Keratinocyte (primary cell): ENCODE measurements at regions not wholly inside any gene's neighbourhood (a gene's known extent, or its start where the extent isn't known, plus 50 kb on each side); places are given as distances from the start of the nearest gene placed in this dataset.

Experiments used
- DNase-seq: peaks from one replicate; pipeline ENCODE4 v3.0.0-alpha.2; 2011; ENCODE audit warnings: low read depth, missing footprints, low spot score
- FAIRE-seq: peaks from 2 replicates; lab custom pipeline; 2011; peaks lifted over from hg19 to GRCh38; lab: Jason Lieb, UNC
- H2AFZ ChIP-seq: 2 replicates; pipeline ENCODE4 v1.6.0; 2012; ENCODE audit warnings: low read length, control low read depth, inconsistent platforms; ENCODE audit not compliant: control insufficient read depth
- H3K27ac ChIP-seq: 2 replicates; pipeline ENCODE4 v1.5.1; 2011; ENCODE audit warnings: low read length; ENCODE audit not compliant: control insufficient read depth, insufficient read depth
- H3K27me3 ChIP-seq: 3 replicates; pipeline ENCODE4 v1.6.0; 2011; ENCODE audit warnings: low read length; ENCODE audit not compliant: control insufficient read depth, insufficient read depth; ENCODE audit errors: extremely low read depth
- H3K36me3 ChIP-seq, 2 experiments: 2 replicates in 1 of 2; 3 replicates in 1 of 2; pipeline ENCODE4 v1.5.1; 2011; ENCODE audit warnings: low read length in 2 of 2, mild to moderate bottlenecking in 1 of 2; ENCODE audit not compliant: control insufficient read depth in 2 of 2, insufficient read depth in 2 of 2; ENCODE audit errors: extremely low read depth in 1 of 2
- H3K4me1 ChIP-seq: 3 replicates; pipeline ENCODE4 v1.5.1; 2011; ENCODE audit warnings: low read length; ENCODE audit not compliant: control insufficient read depth, insufficient read depth; ENCODE audit errors: extremely low read depth
- H3K4me2 ChIP-seq: 3 replicates; pipeline ENCODE4 v1.6.0; 2011; ENCODE audit warnings: low read depth, low read length; ENCODE audit not compliant: control insufficient read depth, insufficient read depth; ENCODE audit errors: extremely low read depth
- H3K4me3 ChIP-seq, 3 experiments: fragments of 200-600 bp in 1 of 3; sonication (generic) in 1 of 3; 2 replicates in 2 of 3; 3 replicates in 1 of 3; pipeline ENCODE4 v1.5.1; 2011 to 2016; ENCODE audit warnings: low read length in 3 of 3, mild to moderate bottlenecking in 3 of 3, control low read depth in 2 of 3, inconsistent platforms in 1 of 3, low read depth in 1 of 3, mixed read lengths in 1 of 3, mixed run types in 1 of 3, moderate library complexity in 1 of 3; ENCODE audit not compliant: control insufficient read depth in 2 of 3, insufficient read depth in 2 of 3; ENCODE audit errors: extremely low read depth in 1 of 3
- H3K79me2 ChIP-seq: 2 replicates; pipeline ENCODE4 v1.6.0; 2012; ENCODE audit warnings: low read length; ENCODE audit not compliant: control insufficient read depth, insufficient read depth
- H3K9ac ChIP-seq: 3 replicates; pipeline ENCODE4 v1.6.0; 2011; ENCODE audit warnings: low read length; ENCODE audit not compliant: control insufficient read depth, insufficient read depth; ENCODE audit errors: extremely low read depth
- H3K9me1 ChIP-seq: 3 replicates; pipeline ENCODE4 v1.6.0; 2011; ENCODE audit warnings: low read length; ENCODE audit not compliant: control insufficient read depth, insufficient read depth; ENCODE audit errors: extremely low read depth
- H3K9me3 ChIP-seq: 2 replicates; pipeline ENCODE4 v1.5.1; 2012; ENCODE audit warnings: low read depth, low read length; ENCODE audit not compliant: control insufficient read depth
- H4K20me1 ChIP-seq: 3 replicates; pipeline ENCODE4 v1.6.0; 2011; ENCODE audit warnings: low read length; ENCODE audit not compliant: control insufficient read depth, insufficient read depth; ENCODE audit errors: extremely low read depth
- EZH2 ChIP-seq: IDR thresholded peaks from one replicate; pipeline ENCODE4 v1.6.1; 2012; ENCODE audit warnings: inconsistent platforms, mild to moderate bottlenecking, low read length, moderate library complexity
- dilution Hi-C: fragments of 300-500 bp; cut with MboI; formaldehyde crosslinking; loops from one replicate; pipeline ENCODE4 v1.7.0; 2020; ENCODE audit warnings: low sequenced_read_pairs; ENCODE audit not compliant: extremely low pct_ligation_motif_present
- TF ChIP-seq, protein P1 (sequence below), 3 experiments: IDR thresholded peaks in 1 of 3; conservative IDR thresholded peaks in 1 of 3; optimal IDR thresholded peaks in 1 of 3; 2 replicates in 2 of 3; 3 replicates in 1 of 3; pipeline versions ENCODE3 to v1.5.1; 2011; ENCODE audit warnings: low read length in 3 of 3, mild to moderate bottlenecking in 3 of 3, moderate library complexity in 2 of 3, control low read depth in 1 of 3, inconsistent platforms in 1 of 3; ENCODE audit not compliant: insufficient read depth in 2 of 3; ENCODE audit errors: extremely low read depth in 1 of 3

GRCh38 chr5:155815248-155815647 is 511.7 kb upstream of the SGCD start:
- DNase-seq = no peak
- no peak overlapping the region for H3K4me3 ChIP-seq
- no peak for FAIRE-seq
- H3K36me3 ChIP-seq = no peaks in the 10 kb centered on the region
- H3K9me1 ChIP-seq = no peaks in the 10 kb centered on the region
- no peak overlapping the region for H3K4me2 ChIP-seq
- H3K79me2 ChIP-seq = no peaks in the 10 kb centered on the region
- H3K4me1 ChIP-seq = no peaks in the 10 kb centered on the region
- H3K9ac ChIP-seq = no peak overlapping the region
- no peak overlapping the region for H3K27ac ChIP-seq
- dilution Hi-C loops = no loop called here
- TF ChIP-seq, protein P1, sequence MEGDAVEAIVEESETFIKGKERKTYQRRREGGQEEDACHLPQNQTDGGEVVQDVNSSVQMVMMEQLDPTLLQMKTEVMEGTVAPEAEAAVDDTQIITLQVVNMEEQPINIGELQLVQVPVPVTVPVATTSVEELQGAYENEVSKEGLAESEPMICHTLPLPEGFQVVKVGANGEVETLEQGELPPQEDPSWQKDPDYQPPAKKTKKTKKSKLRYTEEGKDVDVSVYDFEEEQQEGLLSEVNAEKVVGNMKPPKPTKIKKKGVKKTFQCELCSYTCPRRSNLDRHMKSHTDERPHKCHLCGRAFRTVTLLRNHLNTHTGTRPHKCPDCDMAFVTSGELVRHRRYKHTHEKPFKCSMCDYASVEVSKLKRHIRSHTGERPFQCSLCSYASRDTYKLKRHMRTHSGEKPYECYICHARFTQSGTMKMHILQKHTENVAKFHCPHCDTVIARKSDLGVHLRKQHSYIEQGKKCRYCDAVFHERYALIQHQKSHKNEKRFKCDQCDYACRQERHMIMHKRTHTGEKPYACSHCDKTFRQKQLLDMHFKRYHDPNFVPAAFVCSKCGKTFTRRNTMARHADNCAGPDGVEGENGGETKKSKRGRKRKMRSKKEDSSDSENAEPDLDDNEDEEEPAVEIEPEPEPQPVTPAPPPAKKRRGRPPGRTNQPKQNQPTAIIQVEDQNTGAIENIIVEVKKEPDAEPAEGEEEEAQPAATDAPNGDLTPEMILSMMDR (optimal IDR thresholded peaks at IDR 0.05 in 1 of 3, IDR thresholded peaks at IDR 0.05 in 1 of 3, conservative IDR thresholded peaks at IDR 0.05 in 1 of 3; ENCODE audit: extremely low read depth in 1 of 3, insufficient read depth in 2 of 3, low read length in 3 of 3) = no peak
- no peak for TF ChIP-seq EZH2
- H2AFZ ChIP-seq = no peak overlapping the region
- no peaks in the 10 kb centered on the region for H3K27me3 ChIP-seq
- H3K9me3 ChIP-seq = no peaks in the 10 kb centered on the region
- H4K20me1 ChIP-seq = no peaks in the 10 kb centered on the region

DNA sequence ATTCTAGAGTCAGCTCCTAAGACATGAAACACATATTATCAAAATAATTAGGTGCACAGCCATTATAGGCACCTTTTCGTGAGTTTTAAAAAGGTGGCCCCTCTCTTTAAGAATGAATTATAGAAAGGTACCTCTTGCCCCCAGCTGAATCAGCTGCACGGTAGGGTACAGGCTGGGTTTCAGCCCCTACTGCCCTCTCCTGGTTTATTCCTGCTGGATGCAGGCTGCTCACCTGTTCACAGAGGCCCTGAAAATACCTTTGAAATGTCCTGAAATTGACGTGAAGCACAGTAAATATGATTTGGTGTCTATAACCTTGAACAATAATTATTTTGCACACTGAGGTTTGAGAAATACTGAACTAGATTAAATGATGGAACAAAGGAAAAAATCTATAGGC is 504.8 kb upstream of the SGCD start:
- Histone ChIP-seq H3K9me3 (no peaks in the 10 kb centered on the region), H3K27me3 (no peaks in the 10 kb centered on the region), H3K4me1 (no peaks in the 10 kb centered on the region), H3K9ac (no peak overlapping the region), H3K79me2 (no peaks in the 10 kb centered on the region), H3K36me3 (no peaks in the 10 kb centered on the region), H3K4me3 (no peak overlapping the region), H3K9me1 (no peaks in the 10 kb centered on the region), H4K20me1 (no peaks in the 10 kb centered on the region), H2AFZ (no peak overlapping the region), H3K27ac (no peak overlapping the region), H3K4me2 (no peak overlapping the region)
- FAIRE-seq (no peak), DNase-seq (no peak)
- TF ChIP-seq EZH2 = no peak
- TF ChIP-seq, protein P1 (optimal IDR thresholded peaks at IDR 0.05 in 1 of 3, IDR thresholded peaks at IDR 0.05 in 1 of 3, conservative IDR thresholded peaks at IDR 0.05 in 1 of 3; ENCODE audit: extremely low read depth in 1 of 3, insufficient read depth in 2 of 3, low read length in 3 of 3) = peak in 1 of 3 experiments; percentile 12
- dilution Hi-C loops = no loop called here
